Gastroesophageal sphincter (tissue), 4 donors: ENCODE measurements at regions not wholly inside any gene's neighbourhood (a gene's known extent, or its start where the extent isn't known, plus 50 kb on each side); places are given as distances from the start of the nearest gene placed in this dataset.

Experiments used
- ATAC-seq: fragments of 150-250 bp; one replicate; pipeline ENCODE4 v1.9.1; 2016; ENCODE audit warnings: mild to moderate bottlenecking, moderate library complexity
- H3K27ac ChIP-seq, 4 donors: fragments of 200-600 bp; sonication (generic) in 3 of 4; 1 replicate in 3 of 4; 2 replicates in 1 of 4; pipeline ENCODE4 v1.5.1; 2016 to 2019
- H3K27me3 ChIP-seq: fragments of 200-600 bp; sonication (generic); one replicate; pipeline ENCODE4 v1.5.1; 2019
- H3K36me3 ChIP-seq, 2 donors: fragments of 200-600 bp; sonication (generic); one replicate each; pipeline ENCODE4 v1.5.1; 2019; ENCODE audit warnings: control low read depth in 1 of 2
- H3K4me1 ChIP-seq, 3 donors: fragments of 200-600 bp; sonication (generic); 1 replicate in 2 of 3; 2 replicates in 1 of 3; pipeline ENCODE4 v1.5.1; 2016 to 2019; ENCODE audit warnings: control low read depth in 2 of 3
- H3K4me3 ChIP-seq, 2 donors: fragments of 200-600 bp; sonication (generic); one replicate each; pipeline ENCODE4 v1.5.1; 2019; ENCODE audit warnings: mild to moderate bottlenecking in 1 of 2, moderate library complexity in 1 of 2
- H3K9me3 ChIP-seq, 3 donors: fragments of 200-600 bp; sonication (generic); one replicate each; pipeline ENCODE4 v1.5.1; 2017 to 2019; ENCODE audit warnings: control low read depth in 2 of 3
- EP300 ChIP-seq: sonication (generic); formaldehyde crosslinking; IDR thresholded peaks from one replicate; pipeline ENCODE4 v1.6.1; 2017; ENCODE audit warnings: antibody characterized with exemption, mild to moderate bottlenecking
- POLR2A ChIP-seq, 2 donors: fragments of 450-650 bp; IDR thresholded peaks; one replicate each; pipeline ENCODE4 v1.6.1; 2017; ENCODE audit warnings: antibody characterized with exemption in 2 of 2, mild to moderate bottlenecking in 2 of 2, moderate library complexity in 1 of 2
- POLR2AphosphoS5 ChIP-seq: sonication (generic); formaldehyde crosslinking; IDR thresholded peaks from one replicate; pipeline ENCODE4 v1.6.1; 2017; ENCODE audit warnings: antibody characterized with exemption
- WGBS, 2 donors: methylation state at CpG; one replicate each; pipeline ENCODE4 v1.1.5; 2018; ENCODE audit warnings: low coverage in 1 of 2; 5-methylcytosine and 5-hydroxymethylcytosine counted together
- TF ChIP-seq, protein P1 (sequence below), 4 experiments: fragments of 200-600 bp in 2 of 4; fragments of 450-650 bp in 2 of 4; sonication (generic) in 1 of 4; IDR thresholded peaks; one replicate each; pipeline ENCODE4 v1.5.1; 2017 to 2019; ENCODE audit warnings: antibody characterized with exemption in 4 of 4, mild to moderate bottlenecking in 2 of 4, moderate library complexity in 2 of 4

DNA sequence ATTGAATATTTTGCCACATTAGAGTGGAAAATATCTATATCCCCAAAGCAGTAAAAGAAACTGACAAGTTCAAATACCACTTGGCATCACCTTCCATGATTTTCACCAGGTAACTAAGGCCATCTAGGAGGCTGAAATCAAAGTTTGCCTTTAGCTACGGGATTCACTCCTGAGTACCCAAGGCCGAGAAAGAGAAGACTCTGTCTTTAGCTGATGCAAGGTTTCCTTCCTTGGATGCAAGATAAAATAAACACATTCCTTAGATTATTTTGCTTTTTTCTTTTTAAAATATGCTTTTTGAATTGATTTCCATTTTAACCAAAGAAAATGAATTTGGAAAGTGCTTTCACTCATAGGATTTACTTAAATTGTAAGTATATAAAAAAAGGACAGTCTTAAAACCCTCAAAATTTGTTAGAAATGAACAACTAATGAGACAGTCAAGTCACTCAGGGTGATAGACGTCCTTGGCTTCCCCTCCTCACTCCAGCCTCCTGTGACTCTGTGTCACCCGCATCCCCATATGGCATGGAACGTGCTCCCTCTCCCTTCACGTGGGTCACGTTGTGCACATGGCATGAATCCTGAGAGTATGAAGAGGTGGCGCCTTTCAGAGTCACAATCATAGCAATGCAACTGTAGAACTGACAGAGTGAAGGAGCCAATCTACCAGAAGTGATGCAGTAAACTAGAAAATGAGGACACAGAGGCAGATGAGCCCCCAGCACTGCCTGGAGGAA, 148.4 kb downstream of the RTP4 start:
- 60 to 81% methylated on average over 5 to 6 of the region's 8 CpGs for WGBS, 2 donors
- no peak overlapping the region for H3K4me3 ChIP-seq
- TF ChIP-seq POLR2AphosphoS5 (no peak), POLR2A (IDR thresholded peaks at IDR 0.05) (no peak), EP300 (no peak)
- TF ChIP-seq, protein P1, sequence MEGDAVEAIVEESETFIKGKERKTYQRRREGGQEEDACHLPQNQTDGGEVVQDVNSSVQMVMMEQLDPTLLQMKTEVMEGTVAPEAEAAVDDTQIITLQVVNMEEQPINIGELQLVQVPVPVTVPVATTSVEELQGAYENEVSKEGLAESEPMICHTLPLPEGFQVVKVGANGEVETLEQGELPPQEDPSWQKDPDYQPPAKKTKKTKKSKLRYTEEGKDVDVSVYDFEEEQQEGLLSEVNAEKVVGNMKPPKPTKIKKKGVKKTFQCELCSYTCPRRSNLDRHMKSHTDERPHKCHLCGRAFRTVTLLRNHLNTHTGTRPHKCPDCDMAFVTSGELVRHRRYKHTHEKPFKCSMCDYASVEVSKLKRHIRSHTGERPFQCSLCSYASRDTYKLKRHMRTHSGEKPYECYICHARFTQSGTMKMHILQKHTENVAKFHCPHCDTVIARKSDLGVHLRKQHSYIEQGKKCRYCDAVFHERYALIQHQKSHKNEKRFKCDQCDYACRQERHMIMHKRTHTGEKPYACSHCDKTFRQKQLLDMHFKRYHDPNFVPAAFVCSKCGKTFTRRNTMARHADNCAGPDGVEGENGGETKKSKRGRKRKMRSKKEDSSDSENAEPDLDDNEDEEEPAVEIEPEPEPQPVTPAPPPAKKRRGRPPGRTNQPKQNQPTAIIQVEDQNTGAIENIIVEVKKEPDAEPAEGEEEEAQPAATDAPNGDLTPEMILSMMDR (IDR thresholded peaks at IDR 0.05) = no peak
- peaks cover 0 to 16% (median 0%) of the 10 kb centered on the region in 3 donors for H3K9me3 ChIP-seq
- no peaks in the 10 kb centered on the region for H3K36me3 ChIP-seq
- no peaks in the 10 kb centered on the region for H3K4me1 ChIP-seq
- H3K27ac ChIP-seq = no peak overlapping the region
- ATAC-seq = no peak
- no peaks in the 10 kb centered on the region for H3K27me3 ChIP-seq

DNA sequence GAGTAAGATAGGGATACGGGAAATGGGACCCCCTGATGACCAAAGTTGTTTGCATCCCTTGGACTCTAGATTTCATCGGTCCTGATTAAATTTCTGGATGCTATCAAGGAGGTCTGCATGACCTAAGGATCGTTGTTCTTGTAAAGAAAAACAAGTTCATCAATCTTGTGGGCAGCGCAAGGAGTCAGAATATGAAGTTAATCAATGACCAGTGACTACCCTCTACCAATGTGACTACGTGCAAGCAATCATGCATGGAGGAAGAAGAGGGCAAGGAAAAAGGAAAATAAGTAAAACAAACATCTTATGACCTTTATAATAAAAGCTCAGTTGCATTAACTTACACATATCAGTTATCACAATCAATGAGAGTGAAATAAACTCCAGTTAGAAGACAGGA, 139.7 kb downstream of the RTP4 start:
- 45 to 51% methylated on average over 5 of the region's 5 CpGs for WGBS, 2 donors
- Histone ChIP-seq H3K4me3 (no peak overlapping the region), H3K4me1 (no peaks in the 10 kb centered on the region), H3K27ac (no peak overlapping the region), H3K9me3 (peaks cover 0 to 10% (median 0%) of the 10 kb centered on the region in 3 donors), H3K27me3 (no peaks in the 10 kb centered on the region), H3K36me3 (no peaks in the 10 kb centered on the region)
- no peak for TF ChIP-seq POLR2AphosphoS5
- no peak for ATAC-seq

DNA sequence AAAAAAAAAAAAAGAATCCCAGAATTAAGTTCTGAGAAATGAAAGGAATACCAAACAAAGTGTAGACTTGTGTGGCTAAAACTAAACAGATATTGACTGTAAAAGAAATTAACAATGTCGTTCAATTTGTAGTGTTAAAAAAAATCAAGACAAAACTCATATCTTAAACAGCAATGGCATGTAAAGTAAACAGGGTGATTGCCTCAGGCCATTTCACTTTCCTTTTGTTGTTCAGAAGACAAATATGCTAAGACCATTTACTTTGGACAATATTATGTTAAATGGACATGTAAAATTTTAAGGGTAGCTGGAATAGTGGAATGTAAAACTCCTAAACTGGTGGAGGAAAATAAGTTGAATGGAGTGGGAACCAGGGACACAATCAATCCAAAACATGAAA, 139.1 kb downstream of the RTP4 start:
- 14 to 25% methylated on average over 1 of the region's 1 CpG for WGBS, 2 donors
- H3K9me3 ChIP-seq = peaks cover 0 to 3% (median 0%) of the 10 kb centered on the region in 3 donors
- H3K4me1 ChIP-seq = no peaks in the 10 kb centered on the region
- ATAC-seq = no peak
- no peaks in the 10 kb centered on the region for H3K36me3 ChIP-seq
- no peaks in the 10 kb centered on the region for H3K27me3 ChIP-seq
- no peak overlapping the region for H3K4me3 ChIP-seq
- TF ChIP-seq EP300 (no peak), POLR2A (IDR thresholded peaks at IDR 0.05) (no peak), POLR2AphosphoS5 (no peak)
- TF ChIP-seq, protein P1 (IDR thresholded peaks at IDR 0.05) = no peak
- no peak overlapping the region for H3K27ac ChIP-seq

DNA sequence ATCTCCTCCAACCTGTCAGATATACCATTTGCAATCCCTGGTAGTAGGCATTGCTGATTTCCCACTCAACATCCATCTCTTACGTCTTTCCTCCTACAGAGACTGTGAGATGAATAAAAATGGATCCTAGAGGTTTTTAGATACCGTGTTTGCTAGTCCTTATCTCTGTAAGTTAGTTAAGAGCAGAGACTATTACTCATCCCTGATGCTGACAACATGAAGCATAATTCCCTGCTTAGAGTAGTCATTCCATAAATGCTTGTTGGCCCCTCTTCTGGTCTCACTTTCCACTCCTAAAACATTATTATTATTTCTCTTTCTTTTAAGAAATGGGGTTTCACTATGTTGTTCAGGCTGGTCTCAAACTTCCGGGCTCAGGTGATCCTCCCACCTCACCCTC, 136.2 kb downstream of the RTP4 start:
- Histone ChIP-seq H3K4me1 (no peaks in the 10 kb centered on the region), H3K9me3 (no peaks in the 10 kb centered on the region), H3K4me3 (no peak overlapping the region), H3K27me3 (no peaks in the 10 kb centered on the region), H3K36me3 (no peaks in the 10 kb centered on the region), H3K27ac (no peak overlapping the region)
- TF ChIP-seq, protein P1 (IDR thresholded peaks at IDR 0.05) = no peak
- TF ChIP-seq POLR2A (IDR thresholded peaks at IDR 0.05) (no peak), POLR2AphosphoS5 (no peak), EP300 (no peak)
- 36 to 89% methylated on average over 2 to 3 of the region's 3 CpGs for WGBS, 2 donors
- ATAC-seq = no peak

DNA sequence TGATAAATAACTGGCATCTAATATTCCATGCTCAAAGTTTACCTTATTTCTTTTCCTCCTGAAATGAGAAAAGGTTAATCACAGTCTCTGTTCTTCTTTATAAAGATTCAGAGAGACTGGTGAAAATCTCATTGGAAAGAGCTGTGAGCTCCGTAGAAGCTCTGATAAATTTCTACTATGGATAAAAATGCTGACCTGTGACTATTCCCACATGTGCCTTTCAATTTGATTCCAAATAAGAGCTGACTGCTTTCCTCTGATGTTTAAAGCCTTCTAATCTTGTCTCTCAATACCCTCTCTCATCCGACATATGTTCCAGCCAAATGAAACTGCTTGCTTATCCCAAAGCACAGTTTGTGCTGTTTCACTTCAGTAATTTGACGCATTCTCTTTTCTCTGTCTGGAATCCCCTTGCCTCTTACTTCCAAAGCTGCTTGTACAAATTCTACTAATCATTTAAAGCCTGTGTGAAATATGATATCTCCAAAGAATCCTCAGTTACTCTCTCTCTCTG, 130.1 kb downstream of the RTP4 start:
- Histone ChIP-seq H3K9me3 (no peaks in the 10 kb centered on the region), H3K4me3 (no peak overlapping the region), H3K27me3 (no peaks in the 10 kb centered on the region), H3K27ac (no peak overlapping the region), H3K4me1 (no peaks in the 10 kb centered on the region), H3K36me3 (no peaks in the 10 kb centered on the region)
- no peak for ATAC-seq
- WGBS, 2 donors = 43 to 85% methylated on average over 3 of the region's 3 CpGs
- no peak for TF ChIP-seq POLR2AphosphoS5
- TF ChIP-seq, protein P1 (IDR thresholded peaks at IDR 0.05) = no peak
- TF ChIP-seq POLR2A (IDR thresholded peaks at IDR 0.05) = no peak
- no peak for TF ChIP-seq EP300
